ENCODE measurements at regions not wholly inside any gene's neighbourhood (a gene's known extent, or its start where the extent isn't known, plus 50 kb on each side); places are given as distances from the start of the nearest gene placed in this dataset.

- H3K4me3 ChIP-seq (replicated peaks in 1 of 3; ENCODE audit: insufficient read depth in 1 of 3, low read depth in 1 of 3, low read length in 3 of 3) = no peak overlapping the region
- POLR2A ChIA-PET = no interaction called here
- CTCF ChIA-PET = no interaction called here
- intact Hi-C loops (cut with micrococcal nuclease) (no loop called here), dilution Hi-C loops (cut with MboI; ENCODE audit: extremely low pct_ligation_motif_present, low sequenced_read_pairs) (no loop called here)
- TF ChIP-seq MAX (IDR thresholded peaks at IDR 0.05; ENCODE audit: insufficient read depth, insufficient read length) (no peak), POLR2AphosphoS5 (IDR thresholded peaks at IDR 0.05; ENCODE audit: insufficient read depth, low read depth, low read length) (no peak)
- DNase-seq (ENCODE audit: low read depth, low spot score) (no peak), FAIRE-seq (no peak)
- no peaks in the 10 kb centered on the region for H3K36me3 ChIP-seq (ENCODE audit: control insufficient read depth in 2 of 2, extremely low read depth in 1 of 2, insufficient read depth in 2 of 2, low read length in 2 of 2)
- no peaks in the 10 kb centered on the region for H3K79me2 ChIP-seq (ENCODE audit: control insufficient read depth, insufficient read depth, low read length)
- H3K4me1 ChIP-seq (ENCODE audit: control insufficient read depth, extremely low read depth, insufficient read depth, low read length) = no peaks in the 10 kb centered on the region
- H3K9me3 ChIP-seq (replicated peaks; ENCODE audit: control insufficient read depth, insufficient read depth, low read length) = no peaks in the 10 kb centered on the region
- no peak overlapping the region for H3K4me2 ChIP-seq (ENCODE audit: insufficient read depth, low read length)
- H3K27ac ChIP-seq (ENCODE audit: insufficient read depth, low read depth, low read length) = no peak overlapping the region
- H2AFZ ChIP-seq (ENCODE audit: low read depth, low read length) = no peak overlapping the region
- no peaks in the 10 kb centered on the region for H3K9me1 ChIP-seq (replicated peaks; ENCODE audit: control insufficient read depth, extremely low read depth, insufficient read depth, low read length)
- no TSS peak for BruUV-seq (replicated peaks)
- no peak overlapping the region for H3K9ac ChIP-seq (replicated peaks; ENCODE audit: extremely low read depth, insufficient read depth, low read length)
- H4K20me1 ChIP-seq (replicated peaks; ENCODE audit: control insufficient read depth, extremely low read depth, insufficient read depth, low read length) = no peaks in the 10 kb centered on the region
- no peaks in the 10 kb centered on the region for H3K27me3 ChIP-seq (ENCODE audit: control insufficient read depth in 2 of 2, insufficient read depth in 2 of 2, low read length in 2 of 2)
These were observed 113.0 kb upstream of the NLGN4Y start for GRCh38 chrY:14411334-14411733.

- no peaks in the 10 kb centered on the region for H3K27me3 ChIP-seq (ENCODE audit: control insufficient read depth in 2 of 2, insufficient read depth in 2 of 2, low read length in 2 of 2)
- no peak overlapping the region for H3K9ac ChIP-seq (replicated peaks; ENCODE audit: extremely low read depth, insufficient read depth, low read length)
- BruUV-seq (replicated peaks) = no TSS peak
- CTCF ChIA-PET = no interaction called here
- dilution Hi-C loops (cut with MboI; ENCODE audit: extremely low pct_ligation_motif_present, low sequenced_read_pairs) (no loop called here), intact Hi-C loops (cut with micrococcal nuclease) (no loop called here)
- no peak overlapping the region for H3K27ac ChIP-seq (ENCODE audit: insufficient read depth, low read depth, low read length)
- no peaks in the 10 kb centered on the region for H3K79me2 ChIP-seq (ENCODE audit: control insufficient read depth, insufficient read depth, low read length)
- H3K4me2 ChIP-seq (ENCODE audit: insufficient read depth, low read length) = no peak overlapping the region
- no peaks in the 10 kb centered on the region for H3K36me3 ChIP-seq (ENCODE audit: control insufficient read depth in 2 of 2, extremely low read depth in 1 of 2, insufficient read depth in 2 of 2, low read length in 2 of 2)
- H4K20me1 ChIP-seq (replicated peaks; ENCODE audit: control insufficient read depth, extremely low read depth, insufficient read depth, low read length) = no peaks in the 10 kb centered on the region
- H3K4me3 ChIP-seq (replicated peaks in 1 of 3; ENCODE audit: insufficient read depth in 1 of 3, low read depth in 1 of 3, low read length in 3 of 3) = no peak overlapping the region
- H3K9me1 ChIP-seq (replicated peaks; ENCODE audit: control insufficient read depth, extremely low read depth, insufficient read depth, low read length) = no peaks in the 10 kb centered on the region
- FAIRE-seq = peak; percentile 37
- no peak overlapping the region for H2AFZ ChIP-seq (ENCODE audit: low read depth, low read length)
- TF ChIP-seq JUN (IDR thresholded peaks at IDR 0.05; ENCODE audit: borderline replicate concordance, insufficient read depth, insufficient read length, low read depth) = no peak
- TF ChIP-seq MYC (IDR thresholded peaks at IDR 0.05; ENCODE audit: low read depth, low read length) = no peak
- TF ChIP-seq FOS (IDR thresholded peaks at IDR 0.05; ENCODE audit: borderline replicate concordance, insufficient read depth, low read length) = no peak
- TF ChIP-seq POLR2AphosphoS5 (IDR thresholded peaks at IDR 0.05; ENCODE audit: insufficient read depth, low read depth, low read length) = no peak
- TF ChIP-seq MAX (IDR thresholded peaks at IDR 0.05; ENCODE audit: insufficient read depth, insufficient read length) = no peak
- TF ChIP-seq CTCF (IDR thresholded peaks at IDR 0.05; ENCODE audit: extremely low read depth in 1 of 2, insufficient read depth in 1 of 2, low read depth in 1 of 2, low read length in 2 of 2) = no peak
- no peak for TF ChIP-seq POLR2A (IDR thresholded peaks at IDR 0.05; ENCODE audit: low read depth, low read length)
- TF ChIP-seq GATA2 (IDR thresholded peaks at IDR 0.05; ENCODE audit: insufficient read depth, insufficient read length, low read depth, low read length) = no peak
- no peak for TF ChIP-seq EZH2 (IDR thresholded peaks at IDR 0.05; ENCODE audit: borderline replicate concordance, low read depth, low read length, severe bottlenecking)
- no peak for DNase-seq (ENCODE audit: low read depth, low spot score)
- POLR2A ChIA-PET = no interaction called here
- no peaks in the 10 kb centered on the region for H3K9me3 ChIP-seq (replicated peaks; ENCODE audit: control insufficient read depth, insufficient read depth, low read length)
- no peaks in the 10 kb centered on the region for H3K4me1 ChIP-seq (ENCODE audit: control insufficient read depth, extremely low read depth, insufficient read depth, low read length)
These were observed 87.8 kb upstream of the NLGN4Y start for GRCh38 chrY:14436546-14436945.

Data from endothelial cell of umbilical vein (primary cell).